K562 (cell line): ENCODE measurements at regions not wholly inside any gene's neighbourhood (a gene's known extent, or its start where the extent isn't known, plus 50 kb on each side); places are given as distances from the start of the nearest gene placed in this dataset.

Source experiments
- ETV6 ChIP-seq, 3 experiments: fragments of 150-350 bp in 1 of 3; sonication (generic) in 1 of 3; formaldehyde crosslinking in 1 of 3; IDR thresholded peaks; 2 replicates each; pipeline versions ENCODE4 v1.6.1 to v1.8.0; 2014 to 2022; ENCODE audit warnings: borderline replicate concordance in 2 of 3, low read depth in 2 of 3, antibody characterized with exemption in 1 of 3, low read length in 1 of 3, mild to moderate bottlenecking in 1 of 3, missing genetic modification reagents in 1 of 3
- MAX ChIP-seq: sonication (generic); formaldehyde crosslinking; IDR thresholded peaks from 2 replicates; pipeline ENCODE4 v1.9.0; 2022; ENCODE audit warnings: mild to moderate bottlenecking, missing genetic modification reagents
- RAD51 ChIP-seq: fragments of 450-650 bp; IDR thresholded peaks from 2 replicates; pipeline ENCODE4 v1.7.1; 2016; ENCODE audit warnings: low read depth, mild to moderate bottlenecking, borderline replicate concordance
- TF ChIP-seq, protein P1 (sequence below): fragments of 450-650 bp; IDR thresholded peaks from 2 replicates; pipeline ENCODE4 v1.6.1; 2016; ENCODE audit warnings: mild to moderate bottlenecking, moderate library complexity
- TF ChIP-seq, protein P2 (sequence below): fragments of 200-800 bp; sonication (Bioruptor generic); IDR thresholded peaks from 2 replicates; pipeline ENCODE4 v1.6.1; 2016; ENCODE audit warnings: missing genetic modification characterization, missing compliant biosample characterization

GRCh38 chr9:106322706-106323245 lies 540.2 kb upstream of the ZNF462 start (continued):
- TF ChIP-seq, protein P1, sequence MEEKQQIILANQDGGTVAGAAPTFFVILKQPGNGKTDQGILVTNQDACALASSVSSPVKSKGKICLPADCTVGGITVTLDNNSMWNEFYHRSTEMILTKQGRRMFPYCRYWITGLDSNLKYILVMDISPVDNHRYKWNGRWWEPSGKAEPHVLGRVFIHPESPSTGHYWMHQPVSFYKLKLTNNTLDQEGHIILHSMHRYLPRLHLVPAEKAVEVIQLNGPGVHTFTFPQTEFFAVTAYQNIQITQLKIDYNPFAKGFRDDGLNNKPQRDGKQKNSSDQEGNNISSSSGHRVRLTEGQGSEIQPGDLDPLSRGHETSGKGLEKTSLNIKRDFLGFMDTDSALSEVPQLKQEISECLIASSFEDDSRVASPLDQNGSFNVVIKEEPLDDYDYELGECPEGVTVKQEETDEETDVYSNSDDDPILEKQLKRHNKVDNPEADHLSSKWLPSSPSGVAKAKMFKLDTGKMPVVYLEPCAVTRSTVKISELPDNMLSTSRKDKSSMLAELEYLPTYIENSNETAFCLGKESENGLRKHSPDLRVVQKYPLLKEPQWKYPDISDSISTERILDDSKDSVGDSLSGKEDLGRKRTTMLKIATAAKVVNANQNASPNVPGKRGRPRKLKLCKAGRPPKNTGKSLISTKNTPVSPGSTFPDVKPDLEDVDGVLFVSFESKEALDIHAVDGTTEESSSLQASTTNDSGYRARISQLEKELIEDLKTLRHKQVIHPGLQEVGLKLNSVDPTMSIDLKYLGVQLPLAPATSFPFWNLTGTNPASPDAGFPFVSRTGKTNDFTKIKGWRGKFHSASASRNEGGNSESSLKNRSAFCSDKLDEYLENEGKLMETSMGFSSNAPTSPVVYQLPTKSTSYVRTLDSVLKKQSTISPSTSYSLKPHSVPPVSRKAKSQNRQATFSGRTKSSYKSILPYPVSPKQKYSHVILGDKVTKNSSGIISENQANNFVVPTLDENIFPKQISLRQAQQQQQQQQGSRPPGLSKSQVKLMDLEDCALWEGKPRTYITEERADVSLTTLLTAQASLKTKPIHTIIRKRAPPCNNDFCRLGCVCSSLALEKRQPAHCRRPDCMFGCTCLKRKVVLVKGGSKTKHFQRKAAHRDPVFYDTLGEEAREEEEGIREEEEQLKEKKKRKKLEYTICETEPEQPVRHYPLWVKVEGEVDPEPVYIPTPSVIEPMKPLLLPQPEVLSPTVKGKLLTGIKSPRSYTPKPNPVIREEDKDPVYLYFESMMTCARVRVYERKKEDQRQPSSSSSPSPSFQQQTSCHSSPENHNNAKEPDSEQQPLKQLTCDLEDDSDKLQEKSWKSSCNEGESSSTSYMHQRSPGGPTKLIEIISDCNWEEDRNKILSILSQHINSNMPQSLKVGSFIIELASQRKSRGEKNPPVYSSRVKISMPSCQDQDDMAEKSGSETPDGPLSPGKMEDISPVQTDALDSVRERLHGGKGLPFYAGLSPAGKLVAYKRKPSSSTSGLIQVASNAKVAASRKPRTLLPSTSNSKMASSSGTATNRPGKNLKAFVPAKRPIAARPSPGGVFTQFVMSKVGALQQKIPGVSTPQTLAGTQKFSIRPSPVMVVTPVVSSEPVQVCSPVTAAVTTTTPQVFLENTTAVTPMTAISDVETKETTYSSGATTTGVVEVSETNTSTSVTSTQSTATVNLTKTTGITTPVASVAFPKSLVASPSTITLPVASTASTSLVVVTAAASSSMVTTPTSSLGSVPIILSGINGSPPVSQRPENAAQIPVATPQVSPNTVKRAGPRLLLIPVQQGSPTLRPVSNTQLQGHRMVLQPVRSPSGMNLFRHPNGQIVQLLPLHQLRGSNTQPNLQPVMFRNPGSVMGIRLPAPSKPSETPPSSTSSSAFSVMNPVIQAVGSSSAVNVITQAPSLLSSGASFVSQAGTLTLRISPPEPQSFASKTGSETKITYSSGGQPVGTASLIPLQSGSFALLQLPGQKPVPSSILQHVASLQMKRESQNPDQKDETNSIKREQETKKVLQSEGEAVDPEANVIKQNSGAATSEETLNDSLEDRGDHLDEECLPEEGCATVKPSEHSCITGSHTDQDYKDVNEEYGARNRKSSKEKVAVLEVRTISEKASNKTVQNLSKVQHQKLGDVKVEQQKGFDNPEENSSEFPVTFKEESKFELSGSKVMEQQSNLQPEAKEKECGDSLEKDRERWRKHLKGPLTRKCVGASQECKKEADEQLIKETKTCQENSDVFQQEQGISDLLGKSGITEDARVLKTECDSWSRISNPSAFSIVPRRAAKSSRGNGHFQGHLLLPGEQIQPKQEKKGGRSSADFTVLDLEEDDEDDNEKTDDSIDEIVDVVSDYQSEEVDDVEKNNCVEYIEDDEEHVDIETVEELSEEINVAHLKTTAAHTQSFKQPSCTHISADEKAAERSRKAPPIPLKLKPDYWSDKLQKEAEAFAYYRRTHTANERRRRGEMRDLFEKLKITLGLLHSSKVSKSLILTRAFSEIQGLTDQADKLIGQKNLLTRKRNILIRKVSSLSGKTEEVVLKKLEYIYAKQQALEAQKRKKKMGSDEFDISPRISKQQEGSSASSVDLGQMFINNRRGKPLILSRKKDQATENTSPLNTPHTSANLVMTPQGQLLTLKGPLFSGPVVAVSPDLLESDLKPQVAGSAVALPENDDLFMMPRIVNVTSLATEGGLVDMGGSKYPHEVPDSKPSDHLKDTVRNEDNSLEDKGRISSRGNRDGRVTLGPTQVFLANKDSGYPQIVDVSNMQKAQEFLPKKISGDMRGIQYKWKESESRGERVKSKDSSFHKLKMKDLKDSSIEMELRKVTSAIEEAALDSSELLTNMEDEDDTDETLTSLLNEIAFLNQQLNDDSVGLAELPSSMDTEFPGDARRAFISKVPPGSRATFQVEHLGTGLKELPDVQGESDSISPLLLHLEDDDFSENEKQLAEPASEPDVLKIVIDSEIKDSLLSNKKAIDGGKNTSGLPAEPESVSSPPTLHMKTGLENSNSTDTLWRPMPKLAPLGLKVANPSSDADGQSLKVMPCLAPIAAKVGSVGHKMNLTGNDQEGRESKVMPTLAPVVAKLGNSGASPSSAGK = no peak
- TF ChIP-seq MAX (CRISPR knock-in tag) (no peak), RAD51 (no peak), ETV6 (IDR thresholded peaks at IDR 0.05; ENCODE audit: borderline replicate concordance in 1 of 2, low read depth in 2 of 2, low read length in 1 of 2) (no peak), ETV6 (CRISPR knock-in tag; IDR thresholded peaks at IDR 0.05; ENCODE audit: borderline replicate concordance) (no peak)
- TF ChIP-seq, protein P2, sequence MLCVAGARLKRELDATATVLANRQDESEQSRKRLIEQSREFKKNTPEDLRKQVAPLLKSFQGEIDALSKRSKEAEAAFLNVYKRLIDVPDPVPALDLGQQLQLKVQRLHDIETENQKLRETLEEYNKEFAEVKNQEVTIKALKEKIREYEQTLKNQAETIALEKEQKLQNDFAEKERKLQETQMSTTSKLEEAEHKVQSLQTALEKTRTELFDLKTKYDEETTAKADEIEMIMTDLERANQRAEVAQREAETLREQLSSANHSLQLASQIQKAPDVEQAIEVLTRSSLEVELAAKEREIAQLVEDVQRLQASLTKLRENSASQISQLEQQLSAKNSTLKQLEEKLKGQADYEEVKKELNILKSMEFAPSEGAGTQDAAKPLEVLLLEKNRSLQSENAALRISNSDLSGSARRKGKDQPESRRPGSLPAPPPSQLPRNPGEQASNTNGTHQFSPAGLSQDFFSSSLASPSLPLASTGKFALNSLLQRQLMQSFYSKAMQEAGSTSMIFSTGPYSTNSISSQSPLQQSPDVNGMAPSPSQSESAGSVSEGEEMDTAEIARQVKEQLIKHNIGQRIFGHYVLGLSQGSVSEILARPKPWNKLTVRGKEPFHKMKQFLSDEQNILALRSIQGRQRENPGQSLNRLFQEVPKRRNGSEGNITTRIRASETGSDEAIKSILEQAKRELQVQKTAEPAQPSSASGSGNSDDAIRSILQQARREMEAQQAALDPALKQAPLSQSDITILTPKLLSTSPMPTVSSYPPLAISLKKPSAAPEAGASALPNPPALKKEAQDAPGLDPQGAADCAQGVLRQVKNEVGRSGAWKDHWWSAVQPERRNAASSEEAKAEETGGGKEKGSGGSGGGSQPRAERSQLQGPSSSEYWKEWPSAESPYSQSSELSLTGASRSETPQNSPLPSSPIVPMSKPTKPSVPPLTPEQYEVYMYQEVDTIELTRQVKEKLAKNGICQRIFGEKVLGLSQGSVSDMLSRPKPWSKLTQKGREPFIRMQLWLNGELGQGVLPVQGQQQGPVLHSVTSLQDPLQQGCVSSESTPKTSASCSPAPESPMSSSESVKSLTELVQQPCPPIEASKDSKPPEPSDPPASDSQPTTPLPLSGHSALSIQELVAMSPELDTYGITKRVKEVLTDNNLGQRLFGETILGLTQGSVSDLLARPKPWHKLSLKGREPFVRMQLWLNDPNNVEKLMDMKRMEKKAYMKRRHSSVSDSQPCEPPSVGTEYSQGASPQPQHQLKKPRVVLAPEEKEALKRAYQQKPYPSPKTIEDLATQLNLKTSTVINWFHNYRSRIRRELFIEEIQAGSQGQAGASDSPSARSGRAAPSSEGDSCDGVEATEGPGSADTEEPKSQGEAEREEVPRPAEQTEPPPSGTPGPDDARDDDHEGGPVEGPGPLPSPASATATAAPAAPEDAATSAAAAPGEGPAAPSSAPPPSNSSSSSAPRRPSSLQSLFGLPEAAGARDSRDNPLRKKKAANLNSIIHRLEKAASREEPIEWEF (CRISPR knock-in tag) = no peak
